ENCODE measurements at regions not wholly inside any gene's neighbourhood (a gene's known extent, or its start where the extent isn't known, plus 50 kb on each side); places are given as distances from the start of the nearest gene placed in this dataset.
"Not testable (repeated sequence)": the region's sequence is repeated elsewhere in the genome, so short reads cannot be mapped to it uniquely, and the experiment has no call there.

DNA sequence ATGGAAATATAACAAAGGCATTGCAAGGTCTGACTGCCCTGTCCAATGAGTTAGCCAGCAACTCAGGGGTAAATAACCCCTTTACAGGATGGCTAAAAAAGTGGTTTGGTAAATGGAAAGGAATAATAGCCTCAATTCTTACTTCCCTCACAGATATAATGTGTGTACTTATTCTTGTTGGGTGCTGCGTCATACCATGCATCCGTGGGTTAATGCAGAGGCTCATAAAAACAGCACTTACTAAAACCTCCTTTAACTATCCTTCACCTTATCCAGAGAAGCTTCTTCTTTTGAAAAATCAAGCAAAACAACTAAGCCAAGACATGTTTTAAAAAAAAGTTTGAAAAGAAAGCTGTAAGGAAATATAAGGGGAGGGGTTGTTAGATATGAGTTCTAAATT lies 301.0 kb downstream of the PAPSS1 start:
- BruUV-seq (replicated peaks), result no TSS peak
- H3K4me3 ChIP-seq (ENCODE audit: low read depth, low read length, poor library complexity, severe bottlenecking), result no peak overlapping the region
- CTCF ChIA-PET, result no interaction called here
- DNase-seq (ENCODE audit: low spot score), result no peak
- no peaks in the 10 kb centered on the region for H3K9me3 ChIP-seq (ENCODE audit: low read depth, low read length, poor library complexity, severe bottlenecking)
- no peaks in the 10 kb centered on the region for H3K27me3 ChIP-seq (replicated peaks; ENCODE audit: insufficient read depth, low read depth, low read length, poor library complexity)
- H3K36me3 ChIP-seq (ENCODE audit: insufficient read depth, low read length, poor library complexity, severe bottlenecking), result no peaks in the 10 kb centered on the region
- H3K4me1 ChIP-seq (ENCODE audit: insufficient read depth, low read length, poor library complexity, severe bottlenecking), result no peaks in the 10 kb centered on the region
- TF ChIP-seq CTCF (conservative IDR thresholded peaks at IDR 0.05; ENCODE audit: low read depth, low read length) (no peak), EZH2 (IDR thresholded peaks at IDR 0.05; ENCODE audit: borderline replicate concordance, low read depth, low read length, poor library complexity, severe bottlenecking) (no peak)
- no peak overlapping the region for H3K27ac ChIP-seq (ENCODE audit: low read depth, low read length, poor library complexity, severe bottlenecking)
- POLR2A ChIA-PET (ENCODE audit: low non-redundant PET), result no interaction called here
- intact Hi-C loops (cut with micrococcal nuclease; ENCODE audit: unreplicated experiment), result no loop called here

GRCh38 chr4:107415490-107415889 lies 304.5 kb downstream of the PAPSS1 start:
- DNase-seq (ENCODE audit: low spot score); H3K4me1 ChIP-seq (ENCODE audit: insufficient read depth, low read length, poor library complexity, severe bottlenecking); POLR2A ChIA-PET (ENCODE audit: low non-redundant PET); H3K9me3 ChIP-seq (ENCODE audit: low read depth, low read length, poor library complexity, severe bottlenecking); CTCF ChIA-PET; H3K36me3 ChIP-seq (ENCODE audit: insufficient read depth, low read length, poor library complexity, severe bottlenecking); BruUV-seq (replicated peaks); intact Hi-C loops (cut with micrococcal nuclease; ENCODE audit: unreplicated experiment); H3K27me3 ChIP-seq (replicated peaks; ENCODE audit: insufficient read depth, low read depth, low read length, poor library complexity); H3K4me3 ChIP-seq (ENCODE audit: low read depth, low read length, poor library complexity, severe bottlenecking); H3K27ac ChIP-seq (ENCODE audit: low read depth, low read length, poor library complexity, severe bottlenecking): not testable (repeated sequence)

DNA sequence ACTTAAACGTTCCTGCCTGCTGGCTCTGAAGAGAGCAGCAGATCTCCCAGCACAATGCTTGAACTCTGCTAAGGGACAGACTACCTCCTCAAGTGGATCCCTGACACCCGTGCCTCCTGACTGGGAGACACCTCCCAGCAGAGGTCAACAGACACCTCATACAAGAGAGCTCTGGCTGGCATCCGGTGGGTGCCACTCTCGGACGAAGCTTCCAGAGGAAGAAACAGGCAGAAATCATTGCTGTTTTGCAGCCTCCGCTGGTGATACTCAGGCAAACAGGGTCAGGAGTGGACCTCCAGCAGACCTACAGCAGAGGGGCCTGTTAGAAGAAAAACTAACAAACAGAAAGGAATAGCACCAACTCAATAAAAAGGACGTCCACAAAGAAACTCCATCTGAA lies 310.2 kb downstream of the PAPSS1 start:
- BruUV-seq (replicated peaks); H3K27ac ChIP-seq (ENCODE audit: low read depth, low read length, poor library complexity, severe bottlenecking); intact Hi-C loops (cut with micrococcal nuclease; ENCODE audit: unreplicated experiment); CTCF ChIA-PET; DNase-seq (ENCODE audit: low spot score); H3K36me3 ChIP-seq (ENCODE audit: insufficient read depth, low read length, poor library complexity, severe bottlenecking); H3K9me3 ChIP-seq (ENCODE audit: low read depth, low read length, poor library complexity, severe bottlenecking); H3K4me1 ChIP-seq (ENCODE audit: insufficient read depth, low read length, poor library complexity, severe bottlenecking); H3K27me3 ChIP-seq (replicated peaks; ENCODE audit: insufficient read depth, low read depth, low read length, poor library complexity); H3K4me3 ChIP-seq (ENCODE audit: low read depth, low read length, poor library complexity, severe bottlenecking); POLR2A ChIA-PET (ENCODE audit: low non-redundant PET): not testable (repeated sequence)

GRCh38 chr4:107408968-107409367 lies 311.1 kb downstream of the PAPSS1 start:
- Histone ChIP-seq H3K4me1 (ENCODE audit: insufficient read depth, low read length, poor library complexity, severe bottlenecking) (peaks cover 5% of the 10 kb centered on the region), H3K4me3 (ENCODE audit: low read depth, low read length, poor library complexity, severe bottlenecking) (no peak overlapping the region), H3K27ac (ENCODE audit: low read depth, low read length, poor library complexity, severe bottlenecking) (no peak overlapping the region), H3K36me3 (ENCODE audit: insufficient read depth, low read length, poor library complexity, severe bottlenecking) (no peaks in the 10 kb centered on the region), H3K27me3 (replicated peaks; ENCODE audit: insufficient read depth, low read depth, low read length, poor library complexity) (no peaks in the 10 kb centered on the region), H3K9me3 (ENCODE audit: low read depth, low read length, poor library complexity, severe bottlenecking) (no peaks in the 10 kb centered on the region)
- DNase-seq (ENCODE audit: low spot score), result no peak
- BruUV-seq (replicated peaks), result no TSS peak
- ChIA-PET POLR2A (ENCODE audit: low non-redundant PET) (no interaction called here), CTCF (no interaction called here)
- no peak for TF ChIP-seq CTCF (conservative IDR thresholded peaks at IDR 0.05; ENCODE audit: low read depth, low read length)
- no peak for TF ChIP-seq EZH2 (IDR thresholded peaks at IDR 0.05; ENCODE audit: borderline replicate concordance, low read depth, low read length, poor library complexity, severe bottlenecking)
- intact Hi-C loops (cut with micrococcal nuclease; ENCODE audit: unreplicated experiment), result no loop called here

All from A673 (cell line).